CD14-positive monocyte (primary cell): ENCODE measurements at regions not wholly inside any gene's neighbourhood (a gene's known extent, or its start where the extent isn't known, plus 50 kb on each side); places are given as distances from the start of the nearest gene placed in this dataset.

ENCODE experiments used
- DNase-seq, 3 donors: peaks; one replicate each; pipeline ENCODE4 v3.0.0-alpha.2; 2011 to 2022
- H2AFZ ChIP-seq: 2 replicates; pipeline ENCODE4 v1.6.0; 2012; ENCODE audit warnings: mild to moderate bottlenecking, low read depth, low read length, inconsistent platforms; ENCODE audit not compliant: insufficient read depth, poor library complexity, severe bottlenecking
- H3K27ac ChIP-seq, 2 donors: 1 replicate in 1 of 2; 2 replicates in 1 of 2; pipeline ENCODE4 v1.5.1; 2012 to 2013; ENCODE audit warnings: low read length in 2 of 2, control low read depth in 1 of 2, inconsistent platforms in 1 of 2, low read depth in 1 of 2, mild to moderate bottlenecking in 1 of 2
- H3K27me3 ChIP-seq, 2 donors: one replicate each; pipeline versions ENCODE4 v1.6.0 to v1.6.1; 2011 to 2013; ENCODE audit warnings: low read length in 2 of 2; ENCODE audit not compliant: control insufficient read depth in 2 of 2, insufficient read depth in 2 of 2
- H3K36me3 ChIP-seq, 2 donors: replicated peaks in 1 of 2; 1 replicate in 1 of 2; 2 replicates in 1 of 2; pipeline versions ENCODE4 v1.5.1 to v1.6.1; 2012 to 2013; ENCODE audit warnings: low read length in 2 of 2, control low read depth in 1 of 2, inconsistent platforms in 1 of 2, mild to moderate bottlenecking in 1 of 2; ENCODE audit not compliant: insufficient read depth in 2 of 2, control insufficient read depth in 1 of 2
- H3K4me1 ChIP-seq, 2 donors: 1 replicate in 1 of 2; 2 replicates in 1 of 2; pipeline versions ENCODE4 v1.5.1 to v1.6.1; 2012 to 2013; ENCODE audit warnings: low read length in 2 of 2, control low read depth in 1 of 2, inconsistent platforms in 1 of 2, mild to moderate bottlenecking in 1 of 2, moderate library complexity in 1 of 2; ENCODE audit not compliant: insufficient read depth in 2 of 2, control insufficient read depth in 1 of 2
- H3K4me2 ChIP-seq: replicated peaks from 2 replicates; pipeline ENCODE3; 2012; ENCODE audit warnings: low read length, moderate library complexity, mild to moderate bottlenecking; ENCODE audit not compliant: poor library complexity, severe bottlenecking; ENCODE audit errors: extremely low read depth
- H3K4me3 ChIP-seq, 3 experiments: fragments of 200-600 bp in 1 of 3; sonication (generic) in 1 of 3; replicated peaks in 1 of 3; 1 replicate in 2 of 3; 2 replicates in 1 of 3; pipeline ENCODE4 v1.5.1; 2011 to 2013; ENCODE audit warnings: low read length in 3 of 3, mild to moderate bottlenecking in 3 of 3, control low read depth in 2 of 3, low read depth in 2 of 3, inconsistent platforms in 1 of 3, moderate library complexity in 1 of 3
- H3K79me2 ChIP-seq: 2 replicates; pipeline ENCODE4 v1.6.0; 2012; ENCODE audit warnings: mild to moderate bottlenecking, control low read depth, inconsistent platforms, low read length, moderate library complexity; ENCODE audit not compliant: insufficient read depth
- H3K9ac ChIP-seq: 2 replicates; pipeline ENCODE4 v1.6.0; 2017; ENCODE audit warnings: low read length, mild to moderate bottlenecking; ENCODE audit not compliant: insufficient read depth, poor library complexity, severe bottlenecking
- H3K9me3 ChIP-seq, 2 donors: replicated peaks in 1 of 2; 1 replicate in 1 of 2; 2 replicates in 1 of 2; pipeline versions ENCODE4 v1.5.1 to v1.6.1; 2012 to 2013; ENCODE audit warnings: low read length in 2 of 2, control low read depth in 1 of 2; ENCODE audit not compliant: control insufficient read depth in 1 of 2, insufficient read depth in 1 of 2
- H4K20me1 ChIP-seq: 2 replicates; pipeline ENCODE4 v1.6.0; 2012; ENCODE audit warnings: mild to moderate bottlenecking, low read length, control low read depth, moderate library complexity; ENCODE audit not compliant: insufficient read depth
- H3K27ac Mint-ChIP-seq, 7 donors: one replicate each; pipeline ENCODE4 v1.8.0; 2020; ENCODE audit warnings: mild to moderate bottlenecking in 7 of 7, mixed read lengths in 7 of 7, moderate library complexity in 6 of 7, inconsistent platforms in 2 of 7
- H3K27me3 Mint-ChIP-seq, 3 donors: one replicate each; pipeline ENCODE4 v1.8.0; 2021 to 2022; ENCODE audit warnings: low read depth in 3 of 3, mild to moderate bottlenecking in 3 of 3, mixed read lengths in 3 of 3, moderate library complexity in 3 of 3, inconsistent platforms in 1 of 3
- H3K36me3 Mint-ChIP-seq, 2 donors: one replicate each; pipeline ENCODE4 v1.8.0; 2020; ENCODE audit warnings: mixed read lengths in 2 of 2, inconsistent platforms in 1 of 2, mild to moderate bottlenecking in 1 of 2
- H3K4me1 Mint-ChIP-seq: one replicate; pipeline ENCODE4 v1.8.0; 2020; ENCODE audit warnings: mild to moderate bottlenecking, mixed read lengths
- H3K4me3 Mint-ChIP-seq, 2 donors: one replicate each; pipeline ENCODE4 v1.8.0; 2020; ENCODE audit warnings: mild to moderate bottlenecking in 2 of 2, mixed read lengths in 2 of 2, moderate library complexity in 1 of 2
- H3K9me3 Mint-ChIP-seq, 7 donors: one replicate each; pipeline ENCODE4 v1.8.0; 2020 to 2022; ENCODE audit warnings: mixed read lengths in 7 of 7, mild to moderate bottlenecking in 6 of 7, moderate library complexity in 6 of 7, inconsistent platforms in 2 of 7
- WGBS: methylation state at CpG from one replicate; pipeline ENCODE4 v1.1.5; 2013; ENCODE audit warnings: missing lambda C conversion rate; ENCODE audit not compliant: insufficient coverage; 5-methylcytosine and 5-hydroxymethylcytosine counted together
- intact Hi-C, 2 donors: fragments of 100-400 bp; cut with micrococcal nuclease; formaldehyde crosslinking; loops; one replicate each; pipeline versions ENCODE4 v1.15.0 to v1.15.1; 2023
- TF ChIP-seq, protein P1 (sequence below): fragments of 200-600 bp; IDR thresholded peaks from one replicate; pipeline ENCODE4 v1.8.0; 2022; ENCODE audit warnings: antibody characterized with exemption, mild to moderate bottlenecking

- Histone ChIP-seq H3K4me3 (no peak overlapping the region), H3K27ac (no peak overlapping the region), H3K36me3 (no peaks in the 10 kb centered on the region), H3K27me3 (no peaks in the 10 kb centered on the region), H3K4me2 (no peak overlapping the region), H4K20me1 (no peaks in the 10 kb centered on the region), H2AFZ (no peak overlapping the region), H3K4me1 (no peaks in the 10 kb centered on the region), H3K9me3 (no peaks in the 10 kb centered on the region), H3K79me2 (no peaks in the 10 kb centered on the region), H3K9ac (no peak overlapping the region)
- Mint-ChIP-seq H3K4me1 (peaks cover 3% of the 10 kb centered on the region), H3K27me3 (peaks cover 0 to 4% (median 4%) of the 10 kb centered on the region in 3 donors), H3K36me3 (no peaks in the 10 kb centered on the region), H3K4me3 (no peak overlapping the region), H3K27ac (no peak overlapping the region), H3K9me3 (no peaks in the 10 kb centered on the region)
- DNase-seq, result no peak
- intact Hi-C loops, result no loop called here
- TF ChIP-seq, protein P1, sequence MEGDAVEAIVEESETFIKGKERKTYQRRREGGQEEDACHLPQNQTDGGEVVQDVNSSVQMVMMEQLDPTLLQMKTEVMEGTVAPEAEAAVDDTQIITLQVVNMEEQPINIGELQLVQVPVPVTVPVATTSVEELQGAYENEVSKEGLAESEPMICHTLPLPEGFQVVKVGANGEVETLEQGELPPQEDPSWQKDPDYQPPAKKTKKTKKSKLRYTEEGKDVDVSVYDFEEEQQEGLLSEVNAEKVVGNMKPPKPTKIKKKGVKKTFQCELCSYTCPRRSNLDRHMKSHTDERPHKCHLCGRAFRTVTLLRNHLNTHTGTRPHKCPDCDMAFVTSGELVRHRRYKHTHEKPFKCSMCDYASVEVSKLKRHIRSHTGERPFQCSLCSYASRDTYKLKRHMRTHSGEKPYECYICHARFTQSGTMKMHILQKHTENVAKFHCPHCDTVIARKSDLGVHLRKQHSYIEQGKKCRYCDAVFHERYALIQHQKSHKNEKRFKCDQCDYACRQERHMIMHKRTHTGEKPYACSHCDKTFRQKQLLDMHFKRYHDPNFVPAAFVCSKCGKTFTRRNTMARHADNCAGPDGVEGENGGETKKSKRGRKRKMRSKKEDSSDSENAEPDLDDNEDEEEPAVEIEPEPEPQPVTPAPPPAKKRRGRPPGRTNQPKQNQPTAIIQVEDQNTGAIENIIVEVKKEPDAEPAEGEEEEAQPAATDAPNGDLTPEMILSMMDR, result no peak
Observed at GRCh38 chr7:25658375-25658774, 430.1 kb upstream of the NPVF start.

DNA sequence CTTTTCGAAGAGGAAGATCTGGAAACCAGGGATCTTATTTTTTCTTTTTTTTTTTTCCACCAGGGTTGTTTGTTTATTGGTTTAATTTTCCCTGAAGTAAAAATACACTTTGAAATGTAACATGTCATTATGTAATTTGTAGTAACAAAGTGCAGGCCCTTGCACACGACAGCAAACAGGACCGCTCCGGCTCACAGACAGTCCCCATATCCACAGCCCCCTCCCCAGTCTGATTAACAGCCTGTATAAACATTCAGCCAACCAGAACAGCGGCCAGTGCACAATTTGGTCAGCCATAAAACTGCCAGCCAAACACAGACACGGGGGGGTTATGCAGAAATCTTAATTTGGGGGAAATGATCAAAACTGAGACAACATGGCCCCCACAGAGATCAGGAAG lies 431.6 kb upstream of the NPVF start:
- TF ChIP-seq, protein P1, result no peak
- H3K27me3 ChIP-seq, result no peaks in the 10 kb centered on the region
- no peak overlapping the region for H3K9ac ChIP-seq
- no peak overlapping the region for H2AFZ ChIP-seq
- no peaks in the 10 kb centered on the region for H3K79me2 ChIP-seq
- no peaks in the 10 kb centered on the region for H3K36me3 ChIP-seq
- H3K27ac ChIP-seq, result no peak overlapping the region
- H3K9me3 Mint-ChIP-seq, result no peaks in the 10 kb centered on the region
- H3K4me1 Mint-ChIP-seq, result peaks cover 3% of the 10 kb centered on the region
- DNase-seq, result no peak
- H3K36me3 Mint-ChIP-seq, result no peaks in the 10 kb centered on the region
- H3K4me1 ChIP-seq, result no peaks in the 10 kb centered on the region
- H4K20me1 ChIP-seq, result no peaks in the 10 kb centered on the region
- no peak overlapping the region for H3K4me2 ChIP-seq
- H3K27me3 Mint-ChIP-seq, result peaks cover 0 to 7% (median 6%) of the 10 kb centered on the region in 3 donors
- intact Hi-C loops, result no loop called here
- no CpG with 5 or more reads among the region's 6 CpGs for WGBS
- no peaks in the 10 kb centered on the region for H3K9me3 ChIP-seq
- no peak overlapping the region for H3K4me3 Mint-ChIP-seq
- no peak overlapping the region for H3K4me3 ChIP-seq
- H3K27ac Mint-ChIP-seq, result no peak overlapping the region
